AG10803 (cell line): ENCODE measurements at regions not wholly inside any gene's neighbourhood (a gene's known extent, or its start where the extent isn't known, plus 50 kb on each side); places are given as distances from the start of the nearest gene placed in this dataset.
"Not testable (repeated sequence)": the region's sequence is repeated elsewhere in the genome, so short reads cannot be mapped to it uniquely, and the experiment has no call there.

Experiments
- DNase-seq: peaks from one replicate; pipeline ENCODE4 v3.0.0; 2010; ENCODE audit warnings: low read depth
- H3K4me3 ChIP-seq: 2 replicates; pipeline ENCODE4 v1.5.1; 2011; ENCODE audit warnings: mild to moderate bottlenecking, low read length, control low read depth
- TF ChIP-seq, protein P1 (sequence below): conservative IDR thresholded peaks from 2 replicates; pipeline ENCODE4 v1.5.1; 2011; ENCODE audit warnings: mild to moderate bottlenecking, low read length, control low read depth, inconsistent platforms

DNA sequence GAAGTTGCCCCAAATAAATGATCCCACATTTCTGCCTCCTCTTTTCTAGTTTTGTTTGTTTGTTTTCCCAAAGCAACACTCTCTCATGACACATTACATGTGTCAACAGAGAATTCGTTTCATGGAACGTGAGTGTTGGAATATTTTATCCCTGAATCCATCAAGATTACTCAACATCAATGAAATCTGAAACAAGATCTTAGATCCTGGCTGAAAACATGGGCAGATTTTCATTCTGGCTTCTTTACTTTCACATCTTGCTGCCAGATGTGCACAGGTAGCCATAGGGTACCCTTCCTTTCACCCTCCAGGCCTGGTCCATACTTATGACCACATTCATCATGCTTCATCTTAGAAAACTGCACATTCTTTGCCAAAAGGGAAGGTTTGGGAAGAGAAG lies 347.0 kb downstream of the DOK5 start:
- no peak for DNase-seq
- TF ChIP-seq, protein P1, sequence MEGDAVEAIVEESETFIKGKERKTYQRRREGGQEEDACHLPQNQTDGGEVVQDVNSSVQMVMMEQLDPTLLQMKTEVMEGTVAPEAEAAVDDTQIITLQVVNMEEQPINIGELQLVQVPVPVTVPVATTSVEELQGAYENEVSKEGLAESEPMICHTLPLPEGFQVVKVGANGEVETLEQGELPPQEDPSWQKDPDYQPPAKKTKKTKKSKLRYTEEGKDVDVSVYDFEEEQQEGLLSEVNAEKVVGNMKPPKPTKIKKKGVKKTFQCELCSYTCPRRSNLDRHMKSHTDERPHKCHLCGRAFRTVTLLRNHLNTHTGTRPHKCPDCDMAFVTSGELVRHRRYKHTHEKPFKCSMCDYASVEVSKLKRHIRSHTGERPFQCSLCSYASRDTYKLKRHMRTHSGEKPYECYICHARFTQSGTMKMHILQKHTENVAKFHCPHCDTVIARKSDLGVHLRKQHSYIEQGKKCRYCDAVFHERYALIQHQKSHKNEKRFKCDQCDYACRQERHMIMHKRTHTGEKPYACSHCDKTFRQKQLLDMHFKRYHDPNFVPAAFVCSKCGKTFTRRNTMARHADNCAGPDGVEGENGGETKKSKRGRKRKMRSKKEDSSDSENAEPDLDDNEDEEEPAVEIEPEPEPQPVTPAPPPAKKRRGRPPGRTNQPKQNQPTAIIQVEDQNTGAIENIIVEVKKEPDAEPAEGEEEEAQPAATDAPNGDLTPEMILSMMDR = no peak

DNA sequence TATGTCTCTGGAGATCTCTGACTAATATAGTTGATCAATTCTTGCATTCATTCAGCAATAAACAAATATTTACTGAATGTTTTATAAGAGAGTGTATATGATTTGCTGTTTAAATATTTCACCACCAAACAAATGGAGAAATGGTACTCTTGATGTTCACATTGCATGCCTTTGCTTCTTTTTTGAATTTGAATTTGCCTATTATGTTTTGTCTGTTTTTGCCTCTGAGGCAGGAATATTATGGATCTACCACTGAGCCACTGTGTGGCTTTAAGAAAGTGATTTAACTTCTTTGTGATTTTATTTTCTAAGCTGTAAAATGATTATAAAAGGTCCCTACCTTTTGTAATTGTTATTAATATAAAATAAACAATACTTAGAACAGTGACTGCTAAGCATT lies 345.0 kb downstream of the DOK5 start:
- TF ChIP-seq, protein P1 = no peak
- H3K4me3 ChIP-seq = no peak overlapping the region
- DNase-seq = no peak

More for the DNA sequence above, 347.0 kb downstream of the DOK5 start:
- no peak overlapping the region for H3K4me3 ChIP-seq

DNA sequence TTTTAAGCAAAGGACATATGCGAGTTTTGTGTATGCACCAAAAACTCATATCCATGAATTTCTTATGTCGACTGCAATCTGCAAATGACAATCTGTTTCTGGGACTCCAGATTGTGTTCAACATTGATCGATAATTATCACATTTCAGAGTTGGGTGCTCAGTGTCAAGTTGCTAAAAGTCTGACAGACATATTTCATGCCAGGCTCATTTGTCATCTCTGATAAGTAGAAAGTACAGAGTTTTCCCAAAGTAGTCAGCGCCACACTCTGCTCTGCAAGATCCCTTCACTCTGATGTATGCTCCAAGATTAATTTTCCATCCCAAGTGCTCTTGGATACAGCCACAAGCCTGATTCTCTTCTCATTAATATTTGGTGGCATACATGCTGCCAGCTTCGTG lies 331.1 kb downstream of the DOK5 start:
- H3K4me3 ChIP-seq = no peak overlapping the region
- TF ChIP-seq, protein P1 = no peak
- no peak for DNase-seq

DNA sequence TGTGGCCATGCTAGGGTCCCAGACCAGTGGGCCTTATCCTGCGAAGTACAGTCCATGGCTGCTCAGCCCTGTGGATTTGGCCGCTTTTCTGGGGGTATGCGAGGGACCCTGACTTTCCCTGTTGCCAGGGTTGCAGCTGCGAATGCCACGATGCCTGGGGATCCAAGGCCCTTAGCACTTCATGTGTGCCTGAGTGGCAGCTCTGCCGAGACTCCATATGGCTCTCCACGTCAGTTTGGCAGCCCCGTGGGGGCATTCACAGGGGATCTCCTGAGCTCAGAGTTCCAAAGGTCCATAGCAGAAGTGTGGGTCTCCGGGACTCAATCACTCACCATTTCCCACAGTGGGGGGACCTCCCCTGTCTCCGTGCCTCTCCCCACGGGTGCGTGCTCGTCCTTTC lies 319.5 kb downstream of the DOK5 start:
- DNase-seq = no peak
- TF ChIP-seq, protein P1 = no peak
- H3K4me3 ChIP-seq = no peak overlapping the region

DNA sequence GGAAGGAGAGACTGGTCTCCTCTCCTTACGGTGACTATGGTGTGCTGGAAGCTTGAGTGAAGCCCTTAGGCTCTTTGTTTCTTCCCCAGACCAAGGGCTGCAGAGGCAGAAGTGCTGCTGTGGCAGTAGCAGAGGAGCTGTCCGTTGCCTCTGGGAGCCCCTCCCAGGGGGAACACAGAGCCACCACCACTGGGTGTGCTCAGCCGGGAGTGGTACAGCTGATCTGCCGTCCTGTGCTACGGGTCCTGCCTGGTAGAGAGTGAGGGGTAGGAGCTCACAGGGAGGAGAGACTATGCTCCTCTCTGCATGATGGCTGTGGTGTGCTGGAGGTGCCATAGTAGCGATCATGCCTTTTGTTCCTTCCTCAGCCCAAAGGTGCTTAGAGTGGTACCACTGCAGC lies 318.7 kb downstream of the DOK5 start:
- TF ChIP-seq, protein P1 = no peak
- DNase-seq = no peak
- H3K4me3 ChIP-seq = no peak overlapping the region

DNA sequence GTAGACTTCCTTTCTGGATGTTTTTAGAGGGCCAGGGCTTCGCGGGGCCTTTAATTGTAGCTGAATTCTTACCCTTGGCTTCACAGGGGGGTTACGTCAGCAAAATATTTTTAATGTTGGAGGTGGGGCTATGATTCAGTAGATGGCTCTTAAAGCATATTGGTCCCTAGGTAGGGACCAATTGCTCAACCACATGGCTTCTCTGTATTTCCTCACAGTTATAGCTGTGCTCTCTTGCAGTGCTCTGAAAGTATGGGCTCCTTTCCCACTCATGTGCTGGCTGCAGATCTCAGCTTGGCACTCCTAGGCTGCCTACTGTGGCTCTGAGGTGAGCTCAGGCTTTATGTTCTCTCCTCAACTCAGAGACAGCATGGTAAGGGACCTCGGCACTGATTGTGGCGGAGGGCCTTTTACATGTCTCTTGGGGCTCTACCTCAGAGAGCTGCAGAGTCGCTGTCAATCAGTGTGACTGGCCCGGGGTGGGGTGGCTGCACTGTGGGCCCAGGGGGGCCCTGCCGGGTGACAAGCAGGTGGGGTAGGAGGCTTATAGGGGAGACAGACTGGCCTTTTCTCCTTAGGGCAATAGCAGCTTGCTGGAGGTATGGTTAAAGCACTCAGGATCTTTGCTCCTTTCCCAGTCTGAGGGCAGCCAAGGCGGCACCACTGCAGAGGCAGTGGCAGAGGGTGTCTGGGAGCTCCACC lies 318.0 kb downstream of the DOK5 start:
- no peak for DNase-seq

DNA sequence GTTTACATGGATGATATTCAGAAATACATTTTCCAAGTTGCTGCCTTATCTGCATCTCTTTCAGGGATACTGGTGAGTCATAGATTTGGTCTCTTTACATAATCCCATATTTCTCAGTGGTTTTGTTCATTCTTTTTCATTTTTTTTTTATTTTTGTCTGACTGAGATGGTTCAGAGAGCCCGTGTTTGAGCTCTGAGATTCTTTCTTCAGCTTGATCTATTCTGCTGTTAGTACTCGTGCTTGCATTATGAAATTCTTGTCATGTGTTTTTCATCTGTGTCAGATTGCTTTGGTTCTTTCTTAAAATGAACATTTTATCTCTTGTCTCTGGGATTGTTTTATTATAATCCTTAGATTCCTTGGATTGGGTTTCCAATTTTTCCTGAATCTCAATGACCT lies 317.3 kb downstream of the DOK5 start:
- H3K4me3 ChIP-seq = no peak overlapping the region
- no peak for DNase-seq
- TF ChIP-seq, protein P1 = no peak

More for the DNA sequence above, 318.0 kb downstream of the DOK5 start:
- no peak overlapping the region for H3K4me3 ChIP-seq
- TF ChIP-seq, protein P1 = no peak

DNA sequence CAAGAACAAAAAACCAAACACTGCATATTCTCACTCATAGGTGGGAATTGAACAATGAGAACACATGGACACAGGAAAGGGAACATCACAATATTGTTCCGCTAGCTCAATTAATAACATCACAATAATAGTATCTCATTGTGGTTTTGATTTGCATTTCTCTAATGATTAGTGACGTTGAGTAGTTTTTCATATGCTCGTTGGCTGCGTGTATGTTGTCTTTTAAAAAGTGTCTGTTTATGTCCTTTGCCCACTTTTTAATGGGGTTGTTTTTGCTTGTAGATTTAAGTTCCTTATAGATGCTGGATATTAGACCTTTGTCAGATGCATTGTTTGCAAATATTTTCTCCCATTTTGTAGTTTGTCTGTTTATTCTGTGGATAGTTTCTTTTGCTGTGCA lies 312.9 kb downstream of the DOK5 start:
- not testable (repeated sequence) for DNase-seq, H3K4me3 ChIP-seq

DNA sequence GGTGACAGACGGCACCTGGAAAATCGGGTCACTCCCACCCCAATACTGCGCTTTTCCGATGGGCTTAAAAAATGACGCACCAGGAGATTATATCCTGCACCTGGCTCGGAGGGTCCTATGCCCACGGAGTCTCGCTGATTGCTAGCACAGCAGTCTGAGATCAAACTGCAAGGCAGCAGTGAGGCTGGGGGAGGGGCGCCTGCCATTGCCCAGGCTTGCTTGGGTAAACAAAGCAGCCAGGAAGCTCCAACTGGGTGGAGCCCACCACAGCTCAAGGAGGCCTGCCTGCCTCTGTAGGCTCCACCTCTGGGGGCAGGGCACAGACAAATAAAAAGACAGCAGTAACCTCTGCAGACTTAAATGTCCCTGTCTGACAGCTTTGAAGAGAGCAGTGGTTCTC lies 307.4 kb downstream of the DOK5 start:
- H3K4me3 ChIP-seq, DNase-seq: not testable (repeated sequence)
